HG03520 (cell line): ENCODE measurements at regions not wholly inside any gene's neighbourhood (a gene's known extent, or its start where the extent isn't known, plus 50 kb on each side); places are given as distances from the start of the nearest gene placed in this dataset.

ENCODE experiments used
- ATAC-seq: cut with Tn5 transposase; IDR thresholded peaks from one replicate; pipeline ENCODE4 v1.9.1; 2021; ENCODE audit warnings: mild to moderate bottlenecking, moderate library complexity; ENCODE audit not compliant: unreplicated experiment

DNA sequence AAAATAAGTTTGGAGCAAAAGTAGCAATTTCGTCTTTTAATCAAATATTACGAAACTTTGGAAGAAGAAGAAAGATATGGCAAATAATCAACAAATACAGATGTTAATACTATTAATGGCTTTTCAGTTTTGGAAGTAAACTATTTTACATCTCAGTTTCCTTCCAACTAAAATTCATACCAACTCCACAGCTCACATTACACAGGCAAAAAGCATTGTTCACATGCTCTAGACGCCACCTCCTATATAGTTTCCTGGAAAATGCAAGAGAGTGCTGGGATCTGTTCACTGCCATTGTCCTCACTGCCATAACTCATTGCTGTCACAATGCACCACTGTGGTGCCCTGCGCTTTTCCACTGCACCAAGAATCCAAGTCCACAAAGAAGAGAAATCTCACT lies 149.0 kb upstream of the FTMT start:
- ATAC-seq: no peak

DNA sequence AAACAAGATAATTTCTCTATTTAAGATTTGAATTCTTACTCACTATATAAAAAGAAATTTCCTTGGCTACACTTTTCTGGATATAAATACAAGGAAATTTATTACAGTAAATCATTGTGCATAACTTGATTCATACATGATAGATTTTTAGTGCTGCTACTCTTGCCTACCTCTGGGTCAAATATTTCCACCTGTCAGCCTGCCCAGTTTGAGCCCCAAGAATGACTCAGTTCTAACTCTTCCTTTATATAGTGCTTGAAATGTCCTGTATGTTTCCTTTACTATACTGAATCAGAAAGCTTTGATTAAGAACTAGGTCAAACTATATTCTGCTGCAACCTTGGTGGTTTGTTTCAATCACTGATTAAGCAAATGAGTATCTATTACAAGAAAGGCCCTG lies 147.4 kb upstream of the FTMT start:
- ATAC-seq: no peak

DNA sequence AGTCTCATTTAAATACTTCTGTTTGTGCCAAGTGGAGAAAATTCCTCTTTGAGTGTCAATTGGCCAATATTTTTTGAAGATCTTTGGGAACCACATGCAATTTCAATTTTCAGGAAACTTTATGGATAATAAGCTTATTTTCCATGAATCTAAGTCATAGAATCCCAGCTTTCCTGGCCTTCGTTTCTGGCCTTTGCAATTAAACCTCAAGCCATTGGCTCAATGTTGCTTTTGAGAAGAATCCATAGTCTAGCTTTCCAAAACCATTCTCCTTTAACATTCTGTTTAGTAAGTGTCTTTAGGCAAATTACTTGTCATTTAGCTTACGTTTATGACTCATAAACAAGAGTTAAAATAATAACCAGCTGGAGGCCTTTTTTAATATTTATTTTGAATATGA lies 145.0 kb upstream of the FTMT start:
- ATAC-seq: no peak

DNA sequence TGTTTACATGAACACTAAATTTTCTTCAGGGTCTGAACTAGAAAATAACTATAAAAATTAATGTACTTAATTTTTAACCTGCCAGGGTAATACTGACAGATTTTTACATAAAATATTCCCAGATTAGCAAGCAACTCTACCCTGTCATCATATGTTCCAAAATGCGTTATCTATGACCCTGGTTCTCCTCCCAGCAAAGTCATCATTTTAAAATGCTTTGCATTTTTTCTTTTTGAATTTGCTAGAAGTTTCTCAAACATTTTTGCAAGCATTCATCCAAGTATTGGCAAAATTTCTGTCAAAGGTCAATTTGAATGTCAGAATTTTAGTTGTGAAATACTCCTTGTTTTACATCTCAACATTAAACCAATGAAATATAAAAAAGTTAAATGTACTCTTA lies 144.5 kb upstream of the FTMT start:
- ATAC-seq: no peak

DNA sequence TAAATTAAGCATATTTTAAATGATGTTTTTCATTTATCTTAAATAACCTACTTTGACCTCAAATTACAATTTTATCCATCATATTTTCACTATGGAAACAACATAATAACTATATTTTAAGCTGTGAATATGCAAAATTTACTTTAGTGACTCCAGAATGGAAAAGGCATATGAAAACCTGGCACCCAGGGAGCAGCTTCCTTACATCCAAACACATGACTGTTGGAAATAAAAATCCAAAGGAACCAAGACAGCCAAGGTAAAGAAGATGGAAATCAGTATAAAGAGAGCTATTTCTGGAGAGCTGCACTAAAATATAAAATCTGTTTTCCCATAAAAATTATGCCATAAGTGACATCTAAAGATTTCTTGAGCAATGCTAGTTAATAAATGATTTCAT lies 140.3 kb upstream of the FTMT start:
- ATAC-seq: no peak

DNA sequence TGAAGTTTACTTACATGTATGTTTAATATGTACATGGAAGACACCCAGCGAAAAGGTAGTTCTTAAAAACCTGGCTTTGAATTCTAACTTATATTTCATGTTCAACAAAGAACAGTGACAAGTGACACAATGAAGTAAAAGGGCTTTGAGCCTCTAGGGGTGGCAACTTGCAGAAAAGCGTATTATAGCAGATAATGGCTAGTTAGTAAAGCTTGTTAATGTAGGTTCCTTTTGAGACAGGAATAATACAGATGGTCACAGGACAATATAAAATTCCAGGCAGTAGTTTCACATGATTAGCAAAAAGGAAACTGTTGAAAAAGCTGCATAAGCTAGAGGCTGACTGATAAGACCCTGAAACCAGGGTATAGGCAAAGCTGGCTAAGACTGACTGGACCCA lies 132.4 kb upstream of the FTMT start:
- no peak for ATAC-seq

DNA sequence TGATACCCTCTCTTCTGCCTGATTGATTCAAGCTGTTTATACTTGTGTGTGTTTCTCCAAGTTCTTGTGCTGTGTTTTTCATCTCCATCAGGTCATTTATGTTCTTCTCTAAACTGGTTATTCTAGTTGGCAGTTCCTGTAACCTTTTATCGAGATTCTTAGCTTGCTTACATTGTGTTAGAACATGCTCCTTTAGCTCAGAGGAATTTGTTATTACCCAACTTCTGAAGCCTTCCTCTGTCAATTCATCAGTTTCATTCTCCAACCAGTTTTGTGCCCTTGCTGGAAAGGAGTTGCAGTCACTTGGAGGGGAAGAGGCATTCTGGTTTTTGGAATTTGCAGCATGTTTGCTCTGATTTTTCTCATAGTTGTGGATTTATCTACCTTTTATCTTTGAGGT lies 126.2 kb upstream of the FTMT start:
- no peak for ATAC-seq

DNA sequence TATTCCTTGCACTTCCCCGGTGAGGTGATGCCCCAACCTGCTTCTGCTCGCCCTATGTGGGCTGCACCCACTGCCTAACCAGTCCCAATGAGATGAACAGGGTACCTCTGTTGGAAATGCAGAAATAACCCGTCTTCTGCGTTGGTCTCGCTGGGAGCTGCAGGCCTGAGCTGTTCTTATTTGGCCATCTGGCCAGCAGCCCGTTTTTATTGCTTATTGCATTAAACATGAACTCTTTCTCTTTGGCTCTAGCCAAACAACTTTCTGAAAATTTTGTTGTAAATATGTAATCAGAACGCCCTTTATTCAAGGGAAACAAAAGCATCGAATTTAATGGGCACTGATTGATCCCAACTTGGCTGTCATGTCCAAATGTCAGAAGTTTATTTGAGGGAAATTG lies 124.7 kb upstream of the FTMT start:
- ATAC-seq: no peak

DNA sequence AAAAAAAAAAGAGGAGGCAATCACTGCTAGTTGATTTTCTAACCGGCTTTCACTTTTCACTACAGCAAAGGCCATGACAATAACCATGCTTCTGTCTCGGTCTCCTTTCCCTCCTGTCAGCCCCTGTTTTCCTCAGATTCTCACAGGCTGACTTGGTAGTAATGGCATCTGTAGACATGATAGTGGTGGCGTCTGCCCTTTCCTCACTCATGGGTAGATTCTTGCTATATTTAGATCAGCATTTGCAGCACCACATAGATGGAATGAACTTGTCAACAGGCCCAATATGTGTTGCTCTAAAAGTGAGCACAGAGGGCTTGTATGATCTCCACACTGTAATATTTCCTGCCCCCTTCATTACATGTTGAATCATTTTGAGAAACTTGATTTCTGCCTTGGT lies 120.3 kb upstream of the FTMT start:
- ATAC-seq: no peak

DNA sequence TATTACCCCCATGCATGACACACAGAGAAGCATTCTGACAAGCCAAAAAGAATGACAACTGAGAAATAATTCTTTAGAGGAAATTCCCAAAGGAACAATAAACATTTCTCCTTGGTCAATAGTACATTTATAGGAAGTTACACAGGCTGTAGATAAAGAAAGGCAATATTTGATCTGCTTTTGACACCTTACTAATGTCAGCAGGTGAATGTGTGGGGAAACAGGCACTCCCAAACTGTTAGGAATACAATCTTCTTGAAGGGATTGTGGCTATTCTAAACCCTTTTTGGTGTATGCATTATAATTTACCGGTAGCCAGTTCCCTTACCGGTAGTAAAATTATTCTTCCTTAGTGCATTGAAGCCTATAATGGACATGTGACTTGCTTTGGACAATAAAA lies 116.1 kb upstream of the FTMT start:
- no peak for ATAC-seq

DNA sequence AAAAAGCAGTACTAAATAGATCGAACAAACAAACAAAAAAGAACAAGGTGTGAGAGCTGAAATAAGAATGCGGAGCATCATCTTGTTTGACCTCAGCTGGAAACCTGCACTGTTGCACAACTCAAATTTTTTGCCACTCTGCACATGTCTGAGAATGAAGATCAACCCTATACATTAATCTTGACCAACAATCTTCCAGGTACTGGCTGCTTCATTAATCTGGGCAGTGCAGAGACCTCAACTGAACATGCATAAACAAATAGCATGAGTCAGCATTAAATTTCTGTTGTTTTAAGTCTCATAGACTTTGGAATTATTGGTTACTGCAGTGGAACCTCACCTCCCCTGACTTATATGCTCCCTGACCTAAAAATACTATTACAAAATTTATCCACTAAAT lies 114.6 kb upstream of the FTMT start:
- no peak for ATAC-seq

DNA sequence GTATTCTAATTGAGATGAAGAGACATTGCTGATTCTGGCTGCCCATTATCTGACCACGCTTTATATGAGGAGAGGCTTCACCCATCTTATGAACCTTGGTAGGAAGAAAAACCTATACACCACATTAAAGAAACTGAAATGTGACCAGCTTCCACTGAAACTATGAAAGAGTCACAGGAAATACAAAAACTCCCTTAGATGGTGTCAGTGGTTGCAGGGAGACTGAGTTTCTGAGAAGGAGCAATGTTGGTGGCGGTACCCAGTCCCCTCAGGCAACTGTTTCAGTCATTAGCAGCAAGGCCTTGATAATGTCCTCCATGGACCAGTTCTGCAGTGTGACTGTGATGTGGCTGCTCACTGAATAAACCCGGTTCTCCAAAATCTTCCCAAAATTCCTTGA lies 110.5 kb upstream of the FTMT start:
- ATAC-seq: no peak

DNA sequence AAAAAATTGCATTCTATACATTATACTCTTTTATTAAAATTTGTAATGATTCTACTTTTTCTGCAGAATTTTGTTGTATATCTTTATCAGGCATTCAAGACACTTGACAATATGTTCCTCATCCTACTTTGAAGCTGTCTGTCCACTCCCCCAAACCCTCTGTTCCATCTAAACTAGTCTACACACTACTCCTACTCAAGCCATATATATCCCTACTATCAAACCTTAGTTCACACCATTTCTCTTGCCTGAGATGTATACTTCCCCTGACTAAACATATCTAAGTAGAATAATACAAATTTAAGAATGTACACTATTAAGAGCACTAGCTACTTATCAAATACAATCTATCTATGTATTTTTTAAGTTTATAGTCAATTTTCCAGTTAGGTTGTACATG lies 107.1 kb upstream of the FTMT start:
- no peak for ATAC-seq

DNA sequence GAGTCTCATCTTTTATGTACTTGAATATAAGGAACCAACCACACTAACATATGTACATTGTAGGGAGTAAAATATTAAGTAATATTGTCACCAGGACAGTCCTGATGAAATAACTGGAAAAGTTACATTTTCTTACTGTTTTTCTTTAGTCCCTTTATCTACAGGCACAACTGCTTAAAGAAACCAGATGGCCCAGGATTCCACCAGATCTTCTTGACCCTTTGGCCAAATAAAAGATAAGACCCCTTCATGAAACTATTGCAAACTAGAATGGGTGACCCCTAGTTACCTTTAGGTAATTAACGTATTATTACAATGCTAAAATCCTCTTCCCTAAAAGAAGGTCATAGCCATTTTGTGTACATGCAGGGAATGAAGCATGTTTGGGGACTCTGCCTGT lies 106.3 kb upstream of the FTMT start:
- ATAC-seq: no peak

DNA sequence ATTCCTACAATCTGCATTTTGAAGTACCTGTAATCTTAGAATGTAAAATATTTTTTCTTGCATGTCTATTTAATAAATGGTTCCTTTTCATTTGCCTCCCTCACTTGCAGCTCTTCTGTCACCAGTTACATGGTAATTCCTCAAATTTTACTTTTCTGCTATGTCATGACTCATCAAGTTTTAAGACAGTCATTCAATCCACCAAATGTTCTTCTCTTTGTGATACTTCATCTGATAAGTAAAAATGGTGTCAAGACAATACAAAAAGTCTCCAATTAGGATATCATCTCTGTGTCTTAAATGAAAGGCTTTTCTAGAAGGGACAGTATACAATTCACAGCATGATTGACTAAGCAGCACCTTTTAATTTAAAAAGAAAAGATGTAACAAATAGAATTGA lies 104.9 kb upstream of the FTMT start:
- ATAC-seq: no peak

DNA sequence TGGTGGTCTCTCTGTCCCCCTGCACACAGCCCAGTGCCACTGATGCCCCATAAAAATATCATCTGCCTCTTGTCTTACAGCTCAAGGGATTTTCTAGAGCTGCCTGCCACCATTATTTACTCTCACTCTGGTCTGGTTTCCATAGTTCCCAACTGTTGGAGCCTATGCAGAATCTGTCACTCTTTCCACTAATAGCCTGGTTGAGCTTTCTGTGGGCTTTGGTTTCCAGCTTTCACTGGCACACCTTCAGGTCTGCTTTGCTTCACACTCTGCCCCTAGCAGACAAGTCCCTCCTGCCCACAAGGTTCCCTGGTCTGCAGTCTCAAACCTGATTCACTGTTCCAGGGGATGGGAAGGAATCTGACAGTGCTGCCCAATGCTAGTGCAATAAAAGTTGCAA lies 103.0 kb upstream of the FTMT start:
- no peak for ATAC-seq

DNA sequence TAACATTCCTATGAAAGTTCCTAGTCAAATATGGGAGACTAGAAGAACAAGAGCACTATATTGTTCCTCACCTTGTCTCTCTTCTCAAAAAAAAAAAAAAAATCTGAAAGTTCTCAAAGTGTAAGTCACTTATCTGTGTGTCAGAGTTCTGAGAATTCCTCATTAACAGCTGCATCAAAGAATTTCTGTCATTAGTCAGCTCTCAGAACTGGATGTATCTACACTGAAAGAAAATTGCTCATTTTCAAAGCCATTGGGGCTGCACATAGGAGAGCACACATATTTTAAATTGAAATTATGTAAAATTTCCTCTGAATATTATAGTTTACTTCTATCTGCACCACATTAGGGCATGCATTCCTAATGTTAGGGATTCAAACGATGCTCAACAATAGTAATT lies 99.5 kb upstream of the FTMT start:
- no peak for ATAC-seq

DNA sequence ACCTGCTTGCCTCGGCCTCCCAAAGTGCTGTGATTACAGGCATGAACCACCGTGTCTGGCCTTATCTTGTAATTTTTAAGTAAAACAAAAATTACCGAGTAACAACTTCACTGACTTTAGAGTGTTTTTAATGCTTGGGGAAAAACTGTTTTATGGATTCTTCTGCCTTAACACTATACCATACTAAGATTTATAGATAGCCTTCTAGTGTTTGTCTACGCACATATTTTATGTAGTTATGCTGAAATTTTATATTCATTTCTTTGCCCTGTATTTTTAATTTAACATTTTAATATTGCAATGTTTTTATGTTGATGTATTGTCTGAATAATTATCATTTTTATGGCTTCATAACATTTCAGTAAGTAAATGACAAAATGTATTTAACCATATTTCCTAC lies 96.4 kb upstream of the FTMT start:
- ATAC-seq: no peak

DNA sequence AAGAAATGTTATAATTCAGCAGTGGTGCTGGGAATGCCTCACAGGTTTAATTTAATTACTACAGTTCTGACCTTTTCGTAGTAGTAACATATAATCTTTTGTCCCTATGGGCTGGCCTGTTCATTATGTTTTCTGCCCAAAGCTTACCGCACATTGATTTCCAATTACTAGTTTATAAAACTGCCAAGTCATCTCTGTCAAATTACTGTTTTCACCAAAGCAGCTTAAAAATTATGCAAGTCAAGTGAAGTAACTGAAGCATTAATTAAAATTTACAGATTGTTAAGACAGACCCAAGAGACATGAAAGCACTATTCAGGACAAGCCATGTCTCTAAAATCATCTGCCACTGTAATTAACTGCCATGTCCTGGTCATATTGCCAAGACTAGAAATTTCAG lies 93.9 kb upstream of the FTMT start:
- ATAC-seq: no peak

DNA sequence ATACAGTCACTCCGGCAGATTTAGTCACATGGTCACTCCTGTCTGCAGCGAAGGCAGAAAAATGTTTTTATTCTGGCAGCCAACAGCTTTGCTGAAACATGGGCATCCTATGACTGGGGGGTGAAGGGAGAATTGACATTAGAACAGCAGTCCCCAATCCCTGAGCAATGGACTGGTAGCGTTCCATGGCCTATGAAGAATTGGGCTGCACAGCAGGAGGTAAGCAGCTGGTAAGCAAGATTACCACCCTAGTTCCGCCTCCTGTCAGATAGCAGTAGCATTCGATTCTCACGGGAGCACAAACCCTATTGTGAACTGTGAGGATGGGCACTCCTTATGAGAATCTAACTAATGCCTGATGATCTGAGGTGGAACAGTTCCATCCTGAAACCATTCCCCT lies 93.1 kb upstream of the FTMT start:
- ATAC-seq: no peak

DNA sequence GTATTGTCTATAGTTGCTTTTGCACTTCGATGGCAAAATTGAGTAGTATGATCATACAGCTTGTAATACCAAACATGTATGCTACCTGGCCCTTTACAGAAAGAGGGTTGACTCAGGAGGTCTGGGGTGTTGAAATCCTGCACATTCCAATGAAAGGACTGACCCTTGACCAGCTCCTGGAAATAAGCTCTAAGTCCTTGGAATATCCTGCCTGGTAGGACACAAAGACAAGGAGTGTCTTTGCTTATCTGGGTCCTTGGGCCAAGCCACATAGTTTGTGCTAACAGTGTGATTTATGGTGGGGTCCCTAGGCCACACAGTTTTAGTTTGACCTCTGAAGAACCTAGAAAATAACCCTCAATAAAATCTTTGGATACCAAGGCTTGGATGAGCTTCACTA lies 89.3 kb upstream of the FTMT start:
- ATAC-seq: no peak

DNA sequence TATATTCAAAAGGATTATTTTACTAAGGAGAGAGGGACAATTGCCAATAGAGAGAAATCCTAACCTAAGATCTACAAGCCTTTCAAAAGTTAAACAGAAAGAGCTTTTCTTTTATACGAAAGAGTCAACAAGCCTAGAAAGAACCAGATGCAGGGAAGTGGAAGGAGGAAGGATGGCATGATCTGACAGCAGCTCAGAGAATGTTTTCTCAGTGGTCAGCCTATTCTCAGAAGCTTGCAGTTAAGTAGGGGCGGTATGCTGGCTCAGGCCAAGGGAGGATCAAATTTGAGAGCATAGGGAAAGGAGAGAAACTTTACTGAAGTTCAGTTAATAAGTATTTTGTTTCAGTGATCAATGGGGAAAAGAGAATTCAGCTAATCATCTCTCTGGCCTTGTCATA lies 88.0 kb upstream of the FTMT start:
- no peak for ATAC-seq

DNA sequence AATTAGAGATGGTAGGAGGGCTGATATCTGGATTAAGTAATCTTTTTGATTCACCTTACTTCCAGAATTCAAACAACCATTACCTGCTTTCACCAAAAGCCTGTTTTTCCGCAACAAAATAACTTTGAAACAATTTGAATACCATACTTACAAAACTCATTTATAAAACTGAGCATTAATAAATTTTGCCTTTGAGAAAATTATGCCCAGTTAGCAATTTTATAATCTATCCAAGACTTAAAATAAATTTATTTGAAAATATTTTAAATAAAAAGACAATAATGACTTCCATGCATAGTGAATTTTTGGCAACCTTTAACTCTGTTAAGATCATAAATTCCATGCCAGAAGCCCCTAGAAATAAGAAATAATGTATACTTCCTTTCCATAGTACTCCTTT lies 71.3 kb upstream of the FTMT start:
- no peak for ATAC-seq

DNA sequence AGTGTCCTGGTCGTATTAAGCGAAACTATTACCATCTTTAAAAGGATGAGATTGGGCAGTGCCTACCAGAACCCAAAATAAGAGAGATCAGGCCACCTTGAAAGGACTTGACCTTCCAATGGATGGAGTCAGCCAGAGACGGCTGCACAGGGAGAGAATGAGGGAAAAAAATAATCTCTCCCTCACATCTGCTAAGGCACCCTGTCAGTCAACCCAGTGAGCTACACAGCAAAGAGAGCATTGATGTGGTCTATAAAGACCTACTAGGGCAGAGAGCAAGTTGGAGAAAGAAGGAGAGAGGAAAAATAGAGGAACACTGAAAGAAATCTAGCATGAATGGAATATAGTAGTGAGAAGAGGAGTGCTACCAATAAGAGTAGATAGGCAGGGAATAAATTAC lies 68.0 kb upstream of the FTMT start:
- ATAC-seq: no peak
